B cell (primary cell): ENCODE measurements at regions not wholly inside any gene's neighbourhood (a gene's known extent, or its start where the extent isn't known, plus 50 kb on each side); places are given as distances from the start of the nearest gene placed in this dataset.

ENCODE experiments used
- ATAC-seq: fragments of 200-7000 bp; cut with Tn5 transposase; one replicate; pipeline ENCODE4 v1.10.0; 2021; ENCODE audit warnings: low read depth, mild to moderate bottlenecking, moderate number of reproducible peaks, moderate library complexity
- CTCF ChIA-PET: fragments of 350-600 bp; sonication (Branson Sonifier 250); formaldehyde crosslinking; loops from one replicate; lab custom pipeline; 2021; ENCODE audit warnings: antibody characterized with exemption, inconsistent platforms; lab: Charles Lee
- POLR2A ChIA-PET: fragments of 350-600 bp; sonication (Branson Sonifier 250); formaldehyde crosslinking; loops from one replicate; lab custom pipeline; 2021; ENCODE audit warnings: antibody characterized with exemption; lab: Charles Lee
- DNase-seq: peaks from one replicate; pipeline ENCODE4 v3.0.0; 2013
- H2AFZ ChIP-seq: 2 replicates; pipeline ENCODE4 v1.6.1; 2012; ENCODE audit warnings: mild to moderate bottlenecking, low read depth, low read length; ENCODE audit not compliant: insufficient read depth, poor library complexity, severe bottlenecking
- H3K27ac ChIP-seq, 2 donors: 1 replicate in 1 of 2; 2 replicates in 1 of 2; pipeline ENCODE4 v1.5.1; 2012 to 2013; ENCODE audit warnings: low read length in 2 of 2, mild to moderate bottlenecking in 2 of 2, moderate library complexity in 1 of 2
- H3K27me3 ChIP-seq, 4 experiments: fragments of 200-600 bp in 1 of 4; sonication (generic) in 1 of 4; replicated peaks in 1 of 4; 1 replicate in 2 of 4; 2 replicates in 2 of 4; pipeline versions ENCODE4 v1.6.1 to v1.7.0; 2013 to 2016; ENCODE audit warnings: low read length in 3 of 4, mild to moderate bottlenecking in 2 of 4, mixed read lengths in 1 of 4, moderate library complexity in 1 of 4; ENCODE audit not compliant: insufficient read depth in 4 of 4, control insufficient read depth in 3 of 4; ENCODE audit errors: control extremely low read depth in 1 of 4
- H3K36me3 ChIP-seq, 2 experiments: replicated peaks in 1 of 2; 1 replicate in 1 of 2; 2 replicates in 1 of 2; pipeline versions ENCODE4 v1.6.1 to v1.7.1; 2013; ENCODE audit warnings: low read length in 1 of 2; ENCODE audit not compliant: insufficient read depth in 2 of 2, control insufficient read depth in 1 of 2; ENCODE audit errors: control extremely low read depth in 1 of 2, extremely low read depth in 1 of 2
- H3K4me1 ChIP-seq, 2 donors: fragments of 200-600 bp in 1 of 2; sonication (generic) in 1 of 2; 1 replicate in 1 of 2; 2 replicates in 1 of 2; pipeline versions ENCODE4 v1.5.1 to v1.6.1; 2013 to 2017; ENCODE audit warnings: low read length in 2 of 2; ENCODE audit not compliant: control insufficient read depth in 2 of 2, insufficient read depth in 2 of 2
- H3K4me2 ChIP-seq: replicated peaks from 2 replicates; pipeline ENCODE3; 2012; ENCODE audit warnings: mild to moderate bottlenecking, low read depth, low read length; ENCODE audit not compliant: poor library complexity, severe bottlenecking
- H3K4me3 ChIP-seq, 5 experiments: fragments of 200-600 bp in 1 of 5; sonication (generic) in 1 of 5; 1 replicate in 3 of 5; 2 replicates in 2 of 5; pipeline versions ENCODE4 v1.5.1 to v1.7.0; 2011 to 2016; ENCODE audit warnings: low read length in 4 of 5, mild to moderate bottlenecking in 4 of 5, low read depth in 2 of 5, control low read depth in 1 of 5, moderate library complexity in 1 of 5; ENCODE audit not compliant: insufficient read depth in 1 of 5; ENCODE audit errors: control extremely low read depth in 1 of 5, extremely low read depth in 1 of 5
- H3K79me2 ChIP-seq: fragments of 200-600 bp; sonication (generic); one replicate; pipeline ENCODE4 v1.6.0; 2016; ENCODE audit warnings: low read length; ENCODE audit not compliant: control insufficient read depth, insufficient read depth
- H3K9ac ChIP-seq: fragments of 200-600 bp; sonication (generic); 2 replicates; pipeline ENCODE4 v1.6.1; 2017; ENCODE audit warnings: mild to moderate bottlenecking, low read length, moderate library complexity
- H3K9me3 ChIP-seq, 3 donors: one replicate each; pipeline versions ENCODE4 v1.6.1 to v1.7.1; 2013; ENCODE audit warnings: low read length in 2 of 3; ENCODE audit not compliant: control insufficient read depth in 2 of 3, insufficient read depth in 1 of 3; ENCODE audit errors: control extremely low read depth in 1 of 3
- H4K20me1 ChIP-seq: 2 replicates; pipeline ENCODE4 v1.6.0; 2012; ENCODE audit warnings: mild to moderate bottlenecking, low read length; ENCODE audit not compliant: insufficient read depth, control insufficient read depth, poor library complexity, severe bottlenecking
- H3K27ac Mint-ChIP-seq: one replicate; pipeline ENCODE4 v1.8.0; 2021; ENCODE audit warnings: mixed read lengths
- H3K27me3 Mint-ChIP-seq: one replicate; pipeline ENCODE4 v1.8.0; 2021; ENCODE audit warnings: mixed read lengths
- H3K4me1 Mint-ChIP-seq: one replicate; pipeline ENCODE4 v1.8.0; 2021; ENCODE audit warnings: mixed read lengths
- H3K4me3 Mint-ChIP-seq: one replicate; pipeline ENCODE4 v1.8.0; 2021; ENCODE audit warnings: mixed read lengths
- H3K9me3 Mint-ChIP-seq: one replicate; pipeline ENCODE4 v1.8.0; 2022; ENCODE audit warnings: mixed read lengths; ENCODE audit not compliant: insufficient read depth
- CTCF ChIP-seq: fragments of 200-600 bp; IDR thresholded peaks from one replicate; pipeline ENCODE4 v1.8.0; 2022; ENCODE audit warnings: antibody characterized with exemption, mild to moderate bottlenecking
- EZH2 ChIP-seq: IDR thresholded peaks from 2 replicates; pipeline ENCODE4 v1.6.1; 2012; ENCODE audit warnings: borderline replicate concordance, low read depth, mild to moderate bottlenecking, moderate library complexity, low read length; ENCODE audit not compliant: insufficient read depth, poor library complexity, severe bottlenecking
- WGBS: methylation state at CpG from one replicate; pipeline ENCODE4 v1.1.5; 2013; ENCODE audit warnings: missing lambda C conversion rate; ENCODE audit not compliant: insufficient coverage; 5-methylcytosine and 5-hydroxymethylcytosine counted together
- intact Hi-C: fragments of 100-400 bp; cut with micrococcal nuclease; formaldehyde crosslinking; loops from one replicate; pipeline ENCODE4 v1.10.0; 2022

GRCh38 chr6:156438350-156438923 is 338.7 kb upstream of the ARID1B start:
- no peaks in the 10 kb centered on the region for H3K9me3 Mint-ChIP-seq
- WGBS: 81% methylated on average over 3 of the region's 10 CpGs
- ATAC-seq (no peak), DNase-seq (no peak)
- H3K27me3 Mint-ChIP-seq: peaks cover 9% of the 10 kb centered on the region
- ChIA-PET POLR2A (no interaction called here), CTCF (no interaction called here)
- no peak overlapping the region for H3K27ac Mint-ChIP-seq
- H3K9me3 ChIP-seq: peaks cover 0 to 4% (median 0%) of the 10 kb centered on the region in 3 donors
- intact Hi-C loops: no loop called here
- TF ChIP-seq EZH2 (no peak), CTCF (no peak)
- no peak overlapping the region for H3K4me3 Mint-ChIP-seq
- H2AFZ ChIP-seq: no peak overlapping the region
- H3K4me1 ChIP-seq: no peaks in the 10 kb centered on the region
- no peaks in the 10 kb centered on the region for H3K36me3 ChIP-seq
- no peak overlapping the region for H3K4me2 ChIP-seq
- H3K4me3 ChIP-seq: no peak overlapping the region
- no peaks in the 10 kb centered on the region for H3K27me3 ChIP-seq
- no peak overlapping the region for H3K9ac ChIP-seq
- no peaks in the 10 kb centered on the region for H3K79me2 ChIP-seq
- H4K20me1 ChIP-seq: no peaks in the 10 kb centered on the region
- H3K4me1 Mint-ChIP-seq: no peaks in the 10 kb centered on the region
- H3K27ac ChIP-seq: no peak overlapping the region

- no peak overlapping the region for H3K27ac ChIP-seq
- H4K20me1 ChIP-seq: no peaks in the 10 kb centered on the region
- no peak overlapping the region for H3K4me3 ChIP-seq
- H3K27ac Mint-ChIP-seq: no peak overlapping the region
- intact Hi-C loops: no loop called here
- ChIA-PET CTCF (no interaction called here), POLR2A (no interaction called here)
- no peak overlapping the region for H2AFZ ChIP-seq
- no peaks in the 10 kb centered on the region for H3K79me2 ChIP-seq
- H3K4me1 ChIP-seq: no peaks in the 10 kb centered on the region
- peaks cover 0 to 4% (median 0%) of the 10 kb centered on the region in 3 donors for H3K9me3 ChIP-seq
- H3K4me2 ChIP-seq: no peak overlapping the region
- DNase-seq (no peak), ATAC-seq (no peak)
- no peaks in the 10 kb centered on the region for H3K9me3 Mint-ChIP-seq
- TF ChIP-seq CTCF (no peak), EZH2 (no peak)
- H3K36me3 ChIP-seq: no peaks in the 10 kb centered on the region
- no peaks in the 10 kb centered on the region for H3K4me1 Mint-ChIP-seq
- H3K9ac ChIP-seq: no peak overlapping the region
- no peak overlapping the region for H3K4me3 Mint-ChIP-seq
- 90% methylated on average over 7 of the region's 11 CpGs for WGBS
- peaks cover 9% of the 10 kb centered on the region for H3K27me3 Mint-ChIP-seq
- H3K27me3 ChIP-seq: no peaks in the 10 kb centered on the region
Observed at GRCh38 chr6:156437121-156437879, 339.9 kb upstream of the ARID1B start.
